ENCODE measurements at regions not wholly inside any gene's neighbourhood (a gene's known extent, or its start where the extent isn't known, plus 50 kb on each side); places are given as distances from the start of the nearest gene placed in this dataset.

- ATAC-seq (peak; percentile 59 to 83 (median 74)), DNase-seq (no peak)
- intact Hi-C loops (cut with DNase I): no loop called here
- H3K4me1 ChIP-seq: peaks cover 6% of the 10 kb centered on the region
- H3K27ac ChIP-seq: no peak overlapping the region
- TF ChIP-seq CTCF (IDR thresholded peaks at IDR 0.05): no peak
- peaks cover 5% of the 10 kb centered on the region for H3K9me3 ChIP-seq
- 24 to 34% (median 27%) methylated on average over 3 of the region's 3 CpGs for WGBS, 3 donors
- no peak overlapping the region for H3K4me3 ChIP-seq
- no peaks in the 10 kb centered on the region for H3K27me3 ChIP-seq (ENCODE audit: insufficient read depth in 3 of 3, low read length in 2 of 3)
- H3K36me3 ChIP-seq (ENCODE audit: insufficient read depth in 1 of 2, low read depth in 1 of 2): no peaks in the 10 kb centered on the region
Measured at GRCh38 chr3:40765884-40766283, 241.1 kb downstream of the ZNF621 start.

GRCh38 chr3:40766396-40766795 lies 241.6 kb downstream of the ZNF621 start:
- H3K27me3 ChIP-seq (ENCODE audit: insufficient read depth in 3 of 3, low read length in 2 of 3): no peaks in the 10 kb centered on the region
- ATAC-seq: peak in 2 of 4 donors; percentile 31 to 41
- H3K4me3 ChIP-seq: no peak overlapping the region
- TF ChIP-seq CTCF (IDR thresholded peaks at IDR 0.05): no peak
- 30 to 43% (median 33%) methylated on average over 2 of the region's 2 CpGs for WGBS, 3 donors
- no peaks in the 10 kb centered on the region for H3K36me3 ChIP-seq (ENCODE audit: insufficient read depth in 1 of 2, low read depth in 1 of 2)
- peaks cover 5% of the 10 kb centered on the region for H3K9me3 ChIP-seq
- intact Hi-C loops (cut with DNase I): no loop called here
- H3K27ac ChIP-seq: no peak overlapping the region
- peaks cover 7% of the 10 kb centered on the region for H3K4me1 ChIP-seq
- DNase-seq: no peak

- ATAC-seq: no peak
- no peak for TF ChIP-seq CTCF (IDR thresholded peaks at IDR 0.05)
- 95 to 98% (median 97%) methylated on average over 4 of the region's 4 CpGs for WGBS, 3 donors
Measured at GRCh38 chr3:40768046-40768445, 243.3 kb downstream of the ZNF621 start.

GRCh38 chr3:40768536-40768935 lies 243.8 kb downstream of the ZNF621 start:
- ATAC-seq: peak; percentile 36 to 55 (median 50)
- Histone ChIP-seq H3K27ac (no peak overlapping the region), H3K9me3 (no peaks in the 10 kb centered on the region), H3K4me3 (no peak overlapping the region), H3K27me3 (ENCODE audit: insufficient read depth in 3 of 3, low read length in 2 of 3) (no peaks in the 10 kb centered on the region), H3K36me3 (ENCODE audit: insufficient read depth in 1 of 2, low read depth in 1 of 2) (no peaks in the 10 kb centered on the region), H3K4me1 (peaks cover 7% of the 10 kb centered on the region)
- intact Hi-C loops (cut with DNase I): no loop called here
- TF ChIP-seq CTCF (IDR thresholded peaks at IDR 0.05): no peak
- DNase-seq: no peak
- 96 to 100% (median 100%) methylated on average over 1 of the region's 1 CpG for WGBS, 3 donors

More at GRCh38 chr3:40768046-40768445, 243.3 kb downstream of the ZNF621 start:
- Histone ChIP-seq H3K4me3 (no peak overlapping the region), H3K36me3 (ENCODE audit: insufficient read depth in 1 of 2, low read depth in 1 of 2) (no peaks in the 10 kb centered on the region), H3K27ac (no peak overlapping the region), H3K27me3 (ENCODE audit: insufficient read depth in 3 of 3, low read length in 2 of 3) (no peaks in the 10 kb centered on the region), H3K9me3 (no peaks in the 10 kb centered on the region), H3K4me1 (peaks cover 7% of the 10 kb centered on the region)
- intact Hi-C loops (cut with DNase I): no loop called here
- no peak for DNase-seq

GRCh38 chr3:40770061-40770460 lies 245.3 kb downstream of the ZNF621 start:
- H3K27me3 ChIP-seq (ENCODE audit: insufficient read depth in 3 of 3, low read length in 2 of 3): no peaks in the 10 kb centered on the region
- ATAC-seq (no peak), DNase-seq (no peak)
- intact Hi-C loops (cut with DNase I): loop anchor here in 1 of 2 donors (10.0 kb wide), 1 partner anchor 185 kb away; no protein-coding TSS in a partner anchor
- no peaks in the 10 kb centered on the region for H3K36me3 ChIP-seq (ENCODE audit: insufficient read depth in 1 of 2, low read depth in 1 of 2)
- 75 to 85% (median 79%) methylated on average over 4 of the region's 4 CpGs for WGBS, 3 donors
- no peaks in the 10 kb centered on the region for H3K9me3 ChIP-seq
- H3K27ac ChIP-seq: no peak overlapping the region
- peaks cover 7% of the 10 kb centered on the region for H3K4me1 ChIP-seq
- TF ChIP-seq CTCF (IDR thresholded peaks at IDR 0.05): no peak
- H3K4me3 ChIP-seq: no peak overlapping the region
